Left colon (tissue), 2 donors: ENCODE measurements at regions not wholly inside any gene's neighbourhood (a gene's known extent, or its start where the extent isn't known, plus 50 kb on each side); places are given as distances from the start of the nearest gene placed in this dataset.
"Not testable (repeated sequence)": the region's sequence is repeated elsewhere in the genome, so short reads cannot be mapped to it uniquely, and the experiment has no call there.

ENCODE experiments used
- ATAC-seq: fragments of 200-7000 bp; cut with Tn5 transposase; one replicate; pipeline ENCODE4 v1.9.1; 2020; ENCODE audit warnings: mild to moderate bottlenecking, moderate library complexity
- DNase-seq, 2 donors: peaks; one replicate each; pipeline ENCODE4 v3.0.0-alpha.2; 2020
- intact Hi-C, 2 donors: fragments of 100-400 bp; cut with DNase I in 1 of 2; cut with micrococcal nuclease in 1 of 2; formaldehyde crosslinking; loops; one replicate each; pipeline versions ENCODE4 v1.11.2 to v1.14.0; 2022; cut with DNase I, micrococcal nuclease
- donor health status: DM: no; HTN: no; CAD: no.
- donor health status: DM: yes; HTN: yes; CAD: no.

DNA sequence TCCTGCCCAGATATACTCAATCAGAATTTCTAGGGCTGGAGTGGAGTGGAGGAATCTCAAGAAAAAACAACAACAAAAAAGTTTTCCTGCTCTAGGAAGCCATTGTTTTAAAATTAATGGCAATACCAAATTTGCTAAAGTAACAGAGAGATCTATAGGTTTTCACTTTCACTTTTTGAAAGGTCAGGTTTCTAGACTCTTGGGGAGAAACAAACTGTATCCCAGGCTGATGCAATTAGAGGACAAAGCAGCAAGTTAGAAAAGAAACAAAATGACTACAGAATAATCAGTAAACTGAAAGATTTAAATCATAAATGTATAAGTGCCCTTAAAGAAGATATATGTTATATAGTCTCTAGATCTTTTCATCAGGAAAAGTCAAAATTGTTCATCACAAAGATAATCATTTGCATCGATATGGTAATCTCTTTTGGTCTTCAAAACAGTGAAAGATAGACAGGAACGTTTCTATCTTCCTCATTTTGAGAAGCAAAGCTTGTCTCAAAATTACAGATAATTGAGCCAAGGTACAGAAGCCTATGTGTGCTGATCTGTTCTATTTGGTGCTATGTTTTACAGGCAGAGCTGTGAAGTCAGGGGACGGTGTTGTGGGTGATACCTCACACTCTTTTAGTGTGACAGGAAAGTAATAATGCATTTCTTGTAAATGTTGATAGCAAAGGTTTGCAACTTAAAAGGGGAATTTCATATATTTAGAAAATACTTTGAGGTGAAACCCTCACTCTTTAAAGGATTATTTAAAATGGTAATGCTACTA, 1746.6 kb upstream of the C9orf72 start:
- intact Hi-C loops: no loop called here

DNA sequence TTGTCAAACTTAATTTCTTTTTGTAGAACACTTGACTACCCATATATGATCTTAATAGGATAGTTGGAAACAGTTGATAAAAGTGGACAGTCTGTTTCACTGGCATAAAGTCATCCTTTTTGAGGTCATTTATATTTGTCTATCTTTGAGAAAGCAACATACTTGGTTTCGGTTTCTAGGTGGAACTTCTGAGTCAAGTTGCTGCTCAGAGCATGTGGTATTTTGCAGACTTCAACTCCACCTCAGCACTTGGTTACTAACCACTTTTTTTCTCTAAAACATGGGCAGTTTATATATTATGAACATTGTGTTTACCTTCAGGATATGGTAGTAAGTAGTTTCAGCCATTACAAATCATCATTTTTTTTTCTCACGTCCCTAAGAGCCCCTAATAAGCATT, 1749.0 kb upstream of the C9orf72 start:
- DNase-seq (no peak), ATAC-seq (no peak)
- intact Hi-C loops: no loop called here

More for the DNA sequence above, 1746.6 kb upstream of the C9orf72 start:
- no peak for DNase-seq
- ATAC-seq: no peak

DNA sequence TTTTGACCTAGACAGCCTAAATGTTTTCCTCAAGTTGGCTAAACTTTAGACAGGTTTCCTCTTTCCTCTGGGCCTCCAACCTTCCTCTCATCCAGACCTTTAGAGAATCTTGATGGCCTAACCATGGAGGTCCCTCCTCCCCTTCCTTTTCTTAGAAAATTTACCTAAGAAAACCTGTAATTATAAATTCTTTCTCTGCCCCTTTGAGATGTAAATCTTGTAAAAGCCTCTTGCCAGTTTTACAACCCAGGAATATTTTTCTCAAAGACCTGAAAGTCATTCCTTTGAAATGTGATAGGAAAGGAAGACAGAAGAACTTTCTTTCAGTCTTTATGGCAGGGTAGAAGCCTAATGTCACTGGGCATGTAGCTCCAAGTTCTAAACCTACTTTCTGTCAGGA, 1752.6 kb upstream of the C9orf72 start:
- intact Hi-C loops: no loop called here
- ATAC-seq (no peak), DNase-seq (no peak)

DNA sequence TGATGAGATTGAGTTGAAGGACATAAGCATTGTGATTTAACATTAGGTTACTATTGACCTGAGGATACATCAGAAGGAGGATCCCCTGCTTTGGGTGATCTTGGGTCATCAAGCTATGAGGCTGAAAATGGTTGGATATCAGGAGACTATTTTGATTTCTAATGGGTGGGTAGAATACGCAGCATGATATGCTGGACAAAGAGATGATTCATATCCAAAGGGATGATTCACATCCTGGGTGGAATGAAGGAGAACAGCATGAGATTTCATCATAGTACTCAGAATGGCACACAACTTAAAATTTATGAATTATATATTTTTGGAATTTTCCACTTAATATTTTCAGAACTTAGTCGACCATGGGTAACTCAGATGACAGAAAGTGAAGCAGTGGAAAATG, 1759.5 kb upstream of the C9orf72 start:
- ATAC-seq (no peak), DNase-seq (no peak)
- intact Hi-C loops: no loop called here

DNA sequence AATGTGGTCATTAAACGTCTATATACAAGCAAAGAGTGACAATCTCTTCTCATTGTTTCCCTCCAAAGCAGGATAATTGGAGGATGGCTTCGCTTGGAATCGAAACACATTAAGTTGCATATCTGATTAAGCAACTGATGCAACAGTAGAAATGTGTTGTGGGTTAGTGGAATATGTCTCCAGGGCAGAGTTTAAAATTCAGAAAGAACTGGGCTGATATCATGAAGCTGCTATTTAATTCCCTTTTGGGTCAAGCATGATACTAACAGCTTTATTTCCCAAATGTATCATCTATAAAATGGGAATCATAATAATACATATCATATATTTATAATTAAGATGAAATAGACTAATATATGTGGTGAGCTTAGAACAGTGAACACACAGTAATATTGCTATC, 1763.0 kb upstream of the C9orf72 start:
- intact Hi-C loops: no loop called here
- ATAC-seq: no peak
- no peak for DNase-seq

DNA sequence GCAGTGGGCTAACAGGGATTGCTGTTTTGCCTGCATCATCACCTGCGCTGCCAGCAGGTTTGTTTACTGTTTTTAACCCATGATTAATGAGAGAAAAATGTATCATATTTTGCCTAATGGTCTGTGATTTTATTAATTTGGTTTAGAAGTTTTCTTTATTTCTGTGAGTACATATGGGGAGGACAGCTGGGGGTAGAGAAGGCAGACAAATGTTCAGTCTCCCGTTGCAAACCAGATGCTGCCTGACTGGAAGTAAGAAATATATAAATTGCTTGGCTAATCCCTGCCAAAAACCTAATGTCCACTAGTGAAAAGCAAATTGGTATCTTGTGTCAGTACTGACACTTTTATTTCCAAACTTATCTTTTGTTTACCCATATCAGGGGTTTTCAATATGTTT, 1766.1 kb upstream of the C9orf72 start:
- intact Hi-C loops: no loop called here
- ATAC-seq: no peak

DNA sequence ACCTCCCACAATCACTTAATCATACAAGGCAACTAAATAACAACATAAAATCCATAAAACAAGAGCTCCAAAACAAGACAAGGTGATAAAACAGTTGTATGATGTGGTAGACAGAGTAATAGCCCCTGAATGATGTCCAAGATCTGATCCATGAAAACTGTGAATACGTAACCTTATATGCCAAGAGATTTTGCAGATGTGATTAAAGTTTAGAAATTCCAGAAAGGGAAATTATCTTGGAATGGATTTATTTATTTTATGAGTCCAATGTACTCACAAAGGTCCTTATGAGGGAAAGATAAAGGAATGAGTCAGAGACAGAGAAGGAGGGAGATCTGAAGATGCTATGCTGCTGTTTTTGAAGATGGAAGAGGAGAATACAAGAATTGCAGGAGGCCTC, 1775.7 kb upstream of the C9orf72 start:
- DNase-seq: no peak
- intact Hi-C loops: no loop called here
- no peak for ATAC-seq

More for the DNA sequence above, 1766.1 kb upstream of the C9orf72 start:
- no peak for DNase-seq

DNA sequence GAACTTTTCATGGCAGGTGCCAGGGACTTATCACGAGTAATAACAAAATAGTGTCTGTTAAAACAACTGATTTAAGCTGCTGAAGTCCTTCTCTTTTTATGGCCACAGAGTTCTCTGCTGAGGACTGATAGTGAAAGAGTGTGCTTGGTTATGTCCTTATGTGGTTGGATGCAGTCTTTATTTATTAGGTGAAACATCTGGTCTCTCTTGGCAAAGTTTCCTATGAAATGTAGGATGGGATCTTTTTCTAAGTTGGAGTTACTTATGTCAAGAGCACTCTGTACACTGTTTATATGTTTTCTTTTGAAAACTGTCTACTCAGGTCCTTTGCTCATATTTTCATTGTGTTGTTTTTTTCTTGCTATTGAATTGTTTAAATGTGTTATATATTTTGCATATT, 1816.1 kb upstream of the C9orf72 start:
- no peak for DNase-seq
- intact Hi-C loops: no loop called here
- ATAC-seq: no peak

DNA sequence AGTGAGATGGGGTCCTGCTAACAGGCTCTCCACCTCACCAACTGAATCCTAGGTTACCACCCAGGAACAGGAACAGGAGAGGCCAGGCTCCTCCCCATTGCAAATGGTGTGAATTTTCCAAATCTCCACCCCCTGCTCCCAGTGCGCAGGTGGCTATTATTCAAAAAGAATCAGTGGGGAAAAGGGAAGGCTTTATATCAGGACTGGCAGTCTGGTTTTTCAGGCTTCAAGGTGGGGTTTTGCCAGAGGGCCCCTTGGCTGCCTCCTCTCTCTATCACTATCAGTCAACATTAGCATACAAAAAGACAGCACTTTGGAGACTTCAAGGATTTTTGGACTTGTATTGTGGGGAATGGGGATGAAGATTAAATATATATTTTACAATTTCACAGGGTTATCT, 1817.6 kb upstream of the C9orf72 start:
- ATAC-seq (no peak), DNase-seq (no peak)
- intact Hi-C loops: no loop called here

DNA sequence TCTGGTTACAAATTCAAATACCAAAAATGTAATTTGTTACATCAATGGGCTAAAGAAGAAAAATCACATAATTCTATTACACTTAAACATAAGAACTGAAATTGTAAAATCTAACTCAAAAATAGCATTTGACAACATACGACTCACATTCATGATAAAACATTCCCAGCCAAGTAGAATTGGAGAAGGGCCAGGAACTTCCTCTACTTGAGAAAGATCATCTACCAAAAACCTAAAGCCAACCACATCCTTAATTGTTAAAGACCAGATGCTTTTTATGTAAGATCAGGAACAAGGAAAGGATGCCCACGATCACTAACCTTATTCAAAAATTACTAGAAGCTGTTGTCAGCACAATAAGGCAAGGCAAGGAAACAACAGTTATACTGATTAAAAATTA, 1819.8 kb upstream of the C9orf72 start:
- ATAC-seq (no peak), DNase-seq (no peak)
- intact Hi-C loops: no loop called here

DNA sequence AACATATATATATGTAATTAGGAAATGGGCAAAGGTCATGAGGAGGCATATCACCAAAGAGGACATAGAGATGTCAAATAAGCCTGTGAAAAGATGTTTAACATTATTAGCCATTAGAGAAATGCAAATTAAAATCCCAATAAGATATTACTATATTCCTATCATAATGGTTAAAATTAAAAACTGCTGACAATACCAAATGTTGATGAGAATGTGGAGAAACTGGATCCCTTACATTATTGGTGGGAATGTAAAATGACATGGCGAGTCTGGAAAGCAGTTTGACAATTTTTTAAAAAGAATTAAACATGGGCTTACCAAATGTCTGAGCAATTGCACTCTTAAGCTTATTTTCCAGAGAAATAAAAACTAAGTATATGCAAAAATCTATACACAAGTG, 1821.6 kb upstream of the C9orf72 start:
- DNase-seq: no peak
- ATAC-seq: no peak
- intact Hi-C loops: no loop called here

DNA sequence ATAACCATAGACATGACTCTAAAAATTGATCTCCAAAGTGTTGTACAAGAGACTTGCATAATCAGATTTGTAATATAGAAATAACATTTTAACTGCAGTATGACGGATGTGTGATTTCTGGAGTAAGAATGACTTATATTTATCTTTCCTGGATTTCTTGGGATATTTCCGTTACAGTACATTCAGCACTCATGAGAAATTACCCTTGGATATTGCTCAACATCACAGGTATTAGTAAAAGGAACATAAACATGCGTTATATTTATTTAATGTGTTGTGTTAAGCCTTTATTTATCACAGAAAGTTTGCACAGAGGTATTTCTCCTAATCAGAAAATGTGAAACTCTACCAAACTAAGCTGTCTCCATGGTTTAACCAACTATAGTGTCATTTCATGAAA, 1823.9 kb upstream of the C9orf72 start:
- DNase-seq: no peak
- intact Hi-C loops: no loop called here
- no peak for ATAC-seq

DNA sequence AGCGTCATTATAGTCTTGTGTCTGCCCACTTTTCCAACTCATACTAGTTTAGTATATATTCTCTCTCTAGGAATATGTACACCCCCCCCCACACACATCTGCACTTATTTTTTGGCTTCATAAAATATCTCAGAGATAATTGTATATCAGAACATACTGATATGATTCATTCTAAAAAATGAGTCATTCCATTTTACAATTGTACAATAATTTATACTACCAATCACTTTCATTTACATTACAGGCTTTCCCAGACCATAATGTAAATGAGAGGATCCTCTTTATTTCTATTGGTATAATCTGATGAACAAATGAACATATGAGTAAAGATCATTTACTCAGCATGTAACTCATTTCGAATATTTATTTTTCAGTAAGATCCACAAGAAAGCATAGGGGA, 1842.9 kb upstream of the C9orf72 start:
- ATAC-seq: no peak
- DNase-seq: no peak
- intact Hi-C loops: no loop called here

DNA sequence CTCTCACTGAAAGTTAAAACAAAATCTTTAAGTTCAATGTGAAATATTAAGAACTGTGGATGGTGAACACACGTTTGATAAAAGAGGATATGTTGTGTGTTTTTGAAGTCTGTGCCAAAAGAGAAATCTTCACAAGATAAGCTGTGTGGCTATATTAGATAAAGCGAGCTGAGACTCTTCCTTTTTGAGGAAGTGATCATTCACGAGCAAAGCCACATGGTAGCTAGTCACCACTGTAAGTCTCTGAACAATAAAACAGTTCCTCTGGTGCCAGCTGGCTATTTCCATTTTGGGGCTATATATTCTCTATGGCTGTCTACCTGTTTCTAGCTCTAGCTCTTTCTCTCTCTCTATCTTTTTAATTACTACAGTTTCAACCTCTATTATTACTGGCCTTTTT, 1849.2 kb upstream of the C9orf72 start:
- intact Hi-C loops: no loop called here
- ATAC-seq (no peak), DNase-seq (no peak)

DNA sequence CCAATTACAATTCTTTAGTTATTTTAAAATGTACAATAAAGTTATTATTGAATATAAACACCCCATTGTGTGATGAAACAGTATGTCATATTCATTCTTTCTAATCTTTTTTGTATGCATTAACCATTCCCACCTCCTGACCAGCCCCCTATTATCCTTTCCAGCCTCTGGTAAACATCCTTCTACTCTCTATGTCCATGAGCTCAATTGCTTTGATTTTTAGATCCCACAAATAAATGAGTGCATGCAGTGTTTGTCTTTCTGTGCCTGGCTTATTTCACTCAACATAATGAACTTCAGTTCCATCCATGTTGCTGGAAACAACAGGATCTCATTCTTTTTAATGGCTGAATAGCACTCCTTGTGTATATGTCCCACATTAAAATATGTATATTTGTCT, 1858.9 kb upstream of the C9orf72 start:
- no peak for ATAC-seq
- no peak for DNase-seq
- intact Hi-C loops: no loop called here

DNA sequence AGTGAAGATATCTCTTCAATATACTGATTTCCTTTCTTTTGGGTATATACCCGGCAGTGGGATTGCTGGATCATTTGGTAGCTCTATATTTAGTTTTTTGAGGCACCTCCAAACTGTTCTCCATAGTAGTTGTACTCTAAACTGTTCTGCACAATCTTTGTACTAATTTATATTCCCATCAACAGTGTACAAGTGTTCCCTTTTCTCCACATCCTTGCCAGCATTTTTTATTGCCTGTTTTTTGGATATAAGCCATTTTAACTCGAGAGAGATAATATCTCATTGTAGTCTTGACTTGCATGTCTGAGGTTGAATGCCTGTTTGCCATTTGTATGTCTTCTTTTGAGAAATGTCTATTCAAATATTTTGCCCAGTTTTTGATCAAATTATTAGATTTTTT, 1859.4 kb upstream of the C9orf72 start:
- DNase-seq, intact Hi-C loops, ATAC-seq: not testable (repeated sequence)

DNA sequence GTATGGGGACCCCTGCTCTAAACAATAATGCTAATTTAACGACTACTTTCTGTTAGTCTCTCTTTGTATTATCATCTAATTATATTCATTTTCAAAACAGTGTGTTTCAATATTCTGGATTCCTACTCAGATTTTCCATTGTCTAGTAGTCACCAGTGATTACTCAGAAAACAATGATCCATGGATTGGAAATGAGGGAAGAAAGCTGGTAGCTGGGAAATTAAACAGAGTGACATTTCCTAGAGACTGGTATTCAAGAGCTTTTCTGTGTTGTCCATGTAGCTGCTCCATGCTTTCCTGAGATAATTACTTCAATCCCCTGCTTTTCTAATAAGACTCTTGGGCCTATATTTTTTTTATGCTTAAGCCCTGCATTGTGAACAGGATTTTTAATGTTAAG, 1862.1 kb upstream of the C9orf72 start:
- no peak for ATAC-seq
- DNase-seq: no peak
- intact Hi-C loops: no loop called here

DNA sequence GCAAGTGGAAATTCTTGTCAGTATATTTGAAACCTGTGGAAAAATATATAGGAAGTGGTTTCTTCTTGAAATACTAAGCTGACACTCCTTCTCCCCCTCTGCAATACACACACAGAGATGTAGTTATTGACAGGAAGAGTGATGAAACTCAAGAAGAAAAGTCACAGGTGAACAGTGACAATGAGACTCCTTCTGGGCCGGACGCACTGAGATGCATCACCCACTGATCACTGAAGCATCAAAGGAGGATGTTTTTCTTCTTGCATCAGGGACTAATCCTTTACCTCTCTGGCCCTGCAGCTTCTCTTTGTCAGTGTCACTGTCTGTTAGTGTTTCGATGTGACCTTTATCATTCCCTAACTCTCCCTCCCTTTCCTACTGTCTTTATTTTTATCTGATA, 1864.2 kb upstream of the C9orf72 start:
- intact Hi-C loops: no loop called here
- DNase-seq (no peak), ATAC-seq (no peak)

DNA sequence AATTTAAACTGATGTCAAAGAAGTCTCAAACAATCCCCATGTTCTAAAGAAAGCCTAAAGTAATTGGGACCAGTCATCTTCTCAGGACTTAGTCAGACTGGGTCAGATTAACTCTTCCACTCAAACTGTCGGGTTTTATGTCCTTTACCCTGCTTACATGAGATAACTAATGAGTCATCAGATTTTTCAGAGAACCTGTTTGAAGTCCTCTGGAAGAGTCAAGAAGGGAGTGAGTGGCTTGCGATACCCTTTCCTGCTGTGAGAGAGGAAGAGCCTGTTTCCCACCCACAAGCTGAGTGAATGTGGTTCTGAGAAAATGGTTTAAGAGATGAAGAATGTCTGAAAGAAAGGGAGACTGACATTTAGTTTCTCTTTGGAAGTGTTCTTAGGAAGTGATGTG, 1866.7 kb upstream of the C9orf72 start:
- ATAC-seq (no peak), DNase-seq (no peak)
- intact Hi-C loops: no loop called here

DNA sequence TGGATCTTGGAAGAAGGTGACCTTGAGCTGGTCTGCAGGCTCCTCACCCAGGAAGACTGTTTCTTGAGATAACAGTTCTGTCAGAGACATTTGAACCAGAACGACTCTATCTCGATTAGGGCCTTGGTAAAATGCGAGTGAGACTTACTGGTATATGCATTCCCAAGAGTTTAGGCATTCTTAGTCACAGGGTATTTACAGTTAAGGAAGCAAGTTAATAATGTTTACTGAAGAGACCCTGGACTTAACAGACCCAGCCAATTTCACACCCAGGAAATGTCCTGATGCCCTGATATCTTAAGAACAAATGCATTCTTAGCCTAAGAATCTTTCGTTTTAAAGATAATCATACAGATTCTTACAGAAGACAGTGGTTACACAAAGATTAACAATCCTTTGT, 1867.2 kb upstream of the C9orf72 start:
- intact Hi-C loops: no loop called here
- DNase-seq (no peak), ATAC-seq (no peak)

DNA sequence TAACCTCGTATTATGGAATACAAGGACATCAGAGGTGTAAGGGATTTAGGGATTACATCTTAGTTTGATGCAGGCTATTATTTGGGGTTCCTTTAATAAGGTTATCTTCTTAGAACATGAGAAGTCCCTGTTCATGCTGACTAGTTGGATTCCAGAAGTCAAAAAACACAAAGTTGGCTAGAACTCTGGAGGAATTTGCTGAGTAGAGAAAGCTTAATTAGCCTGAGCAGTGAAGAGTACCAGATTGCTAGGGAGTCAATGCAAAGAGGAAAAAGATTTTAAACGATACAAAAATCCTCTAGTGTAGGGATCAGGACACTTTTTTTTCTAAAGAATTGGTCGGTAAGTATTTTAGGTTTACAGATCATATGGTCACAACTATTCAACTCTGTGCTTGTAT, 1872.5 kb upstream of the C9orf72 start:
- ATAC-seq (no peak), DNase-seq (no peak)
- intact Hi-C loops: no loop called here
